ENCODE measurements at regions not wholly inside any gene's neighbourhood (a gene's known extent, or its start where the extent isn't known, plus 50 kb on each side); places are given as distances from the start of the nearest gene placed in this dataset.
A peak's percentile ranks its signal among the peaks of the same experiment; 100 is the strongest.

DNA sequence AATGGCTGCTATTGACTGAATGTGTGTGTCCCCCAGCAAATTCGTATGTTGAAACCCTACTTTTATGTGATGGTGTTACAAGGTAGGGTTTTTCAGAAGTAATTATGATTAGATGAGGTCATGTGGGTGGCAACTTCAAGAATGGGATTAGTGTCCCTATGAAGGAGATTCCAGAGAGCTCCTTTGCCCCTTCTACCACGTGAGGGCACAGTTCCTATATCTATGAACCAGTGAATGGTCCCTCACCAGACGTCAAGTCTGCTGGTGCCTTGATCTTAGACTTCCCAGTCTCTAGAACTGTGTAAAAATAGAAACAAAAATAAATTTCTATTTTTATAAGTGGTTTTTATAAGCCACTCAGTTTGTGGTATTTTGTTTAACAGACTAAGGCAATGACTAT, 1137.6 kb upstream of the IGFBP7 start:
- no peak overlapping the region for H3K14ac ChIP-seq (ENCODE audit: insufficient read depth, low read length)
- Mint-ChIP-seq H3K27ac (no peak overlapping the region), H3K4me3 (no peak overlapping the region), H3K36me3 (ENCODE audit: insufficient read depth in 1 of 3, low read depth in 3 of 3) (peaks cover 0 to 3% (median 0%) of the 10 kb centered on the region in 3 experiments; a peak in 1 of 7 replicates), H3K9me3 (no peaks in the 10 kb centered on the region; a peak in 2 of 5 replicates), H3K4me1 (peaks cover 4 to 10% of the 10 kb centered on the region in 2 experiments), H3K27me3 (ENCODE audit: low read depth) (no peaks in the 10 kb centered on the region)
- TF ChIP-seq CTCF (conservative IDR thresholded peaks at IDR 0.05) = peak; percentile 60
- no peak overlapping the region for H4K91ac ChIP-seq (ENCODE audit: insufficient read length, low read depth, low read length)
- H4K8ac ChIP-seq (replicated peaks; ENCODE audit: insufficient read length, low read depth, low read length) = no peak overlapping the region
- no peak overlapping the region for H2BK120ac ChIP-seq (ENCODE audit: low read depth, low read length, poor library complexity, severe bottlenecking)
- no peak overlapping the region for H3K56ac ChIP-seq (ENCODE audit: insufficient read length, low read depth, low read length)
- H3K9ac ChIP-seq (ENCODE audit: extremely low read depth, insufficient read length, low read length) = no peak overlapping the region
- no peak overlapping the region for H2BK20ac ChIP-seq (ENCODE audit: low read depth, low read length, poor library complexity, severe bottlenecking)
- H3K27me3 ChIP-seq (ENCODE audit: insufficient read depth, low read length) = no peaks in the 10 kb centered on the region
- WGBS (ENCODE audit: extremely low coverage, insufficient read length, low lambda C conversion rate) = no CpG with 5 or more reads among the region's 3 CpGs
- no peaks in the 10 kb centered on the region for H3K79me2 ChIP-seq (ENCODE audit: insufficient read depth, low read length)
- H3K23me2 ChIP-seq (ENCODE audit: insufficient read length, low read depth, low read length, poor library complexity, severe bottlenecking) = no peaks in the 10 kb centered on the region
- H3K4me1 ChIP-seq (ENCODE audit: insufficient read depth, low read length) = no peaks in the 10 kb centered on the region
- H3K4ac ChIP-seq (ENCODE audit: low read depth, low read length) = no peak overlapping the region
- H3K9me3 ChIP-seq (ENCODE audit: control insufficient read depth, low read depth, low read length) = no peaks in the 10 kb centered on the region
- H3K4me2 ChIP-seq (ENCODE audit: insufficient read depth, insufficient read length, low read length) = no peak overlapping the region
- H2BK12ac ChIP-seq (ENCODE audit: insufficient read length, low read depth, low read length) = no peak overlapping the region
- DNase-seq = peak; percentile 34
- no peak overlapping the region for H2BK5ac ChIP-seq (ENCODE audit: insufficient read length, low read length)
- H2AK5ac ChIP-seq (ENCODE audit: insufficient read length, low read length) = no peak overlapping the region
- H4K5ac ChIP-seq (ENCODE audit: insufficient read length, low read depth, low read length) = no peak overlapping the region
- no peak overlapping the region for H3K23ac ChIP-seq (ENCODE audit: insufficient read length, low read depth, low read length)
- H3K18ac ChIP-seq (ENCODE audit: insufficient read length, low read depth, low read length) = no peak overlapping the region
- H3K79me1 ChIP-seq (ENCODE audit: insufficient read depth, low read depth, low read length, poor library complexity, severe bottlenecking) = no peaks in the 10 kb centered on the region
- no peak overlapping the region for H3T11ph ChIP-seq (ENCODE audit: low read length)
- H2BK15ac ChIP-seq (ENCODE audit: low read depth, low read length) = no peak overlapping the region
- no peaks in the 10 kb centered on the region for H4K20me1 ChIP-seq (ENCODE audit: control insufficient read depth, insufficient read depth, insufficient read length)
- H3K27ac ChIP-seq (ENCODE audit: insufficient read length, low read depth, low read length) = no peak overlapping the region
- H2AFZ ChIP-seq (ENCODE audit: low read length) = no peak overlapping the region
